MM.1S (cell line): ENCODE measurements at regions not wholly inside any gene's neighbourhood (a gene's known extent, or its start where the extent isn't known, plus 50 kb on each side); places are given as distances from the start of the nearest gene placed in this dataset.

ENCODE experiments used
- DNase-seq: peaks from one replicate; pipeline ENCODE4 v3.0.0-alpha.2; 2015
- H2AFZ ChIP-seq: fragments of 300-600 bp; sonication (generic); 2 replicates; pipeline ENCODE4 v1.6.0; 2016; ENCODE audit warnings: antibody characterized with exemption, low read length
- H3F3A ChIP-seq: fragments of 300-600 bp; sonication (generic); 2 replicates; pipeline ENCODE4 v1.6.1; 2016; ENCODE audit warnings: mild to moderate bottlenecking, antibody characterized with exemption, low read length, moderate library complexity, mixed read lengths; ENCODE audit not compliant: insufficient read depth
- H3K27ac ChIP-seq: fragments of 300-600 bp; sonication (generic); 2 replicates; pipeline ENCODE4 v1.5.1; 2016; ENCODE audit warnings: mild to moderate bottlenecking, low read length
- H3K27me3 ChIP-seq: fragments of 300-600 bp; sonication (generic); replicated peaks from 2 replicates; pipeline ENCODE4 v1.6.0; 2016; ENCODE audit warnings: low read length; ENCODE audit not compliant: insufficient read depth
- H3K36me3 ChIP-seq: fragments of 300-600 bp; sonication (generic); replicated peaks from 2 replicates; pipeline ENCODE4 v1.6.1; 2016; ENCODE audit warnings: mild to moderate bottlenecking, low read length, mixed read lengths; ENCODE audit not compliant: insufficient read depth
- H3K4me1 ChIP-seq: fragments of 300-600 bp; sonication (generic); 2 replicates; pipeline ENCODE4 v1.6.1; 2016; ENCODE audit warnings: low read length, mixed read lengths
- H3K4me2 ChIP-seq: fragments of 300-600 bp; sonication (generic); 2 replicates; pipeline ENCODE4 v1.6.0; 2016; ENCODE audit warnings: low read depth, low read length
- H3K4me3 ChIP-seq: fragments of 300-600 bp; sonication (generic); 2 replicates; pipeline ENCODE4 v1.5.1; 2016; ENCODE audit warnings: low read length, mixed read lengths
- H3K79me2 ChIP-seq: fragments of 300-600 bp; sonication (generic); 2 replicates; pipeline ENCODE4 v1.6.1; 2016; ENCODE audit warnings: mixed run types, low read length, mixed read lengths
- H3K9ac ChIP-seq: fragments of 300-600 bp; sonication (generic); 2 replicates; pipeline ENCODE4 v1.6.1; 2016; ENCODE audit warnings: low read length, mixed read lengths
- H3K9me2 ChIP-seq: fragments of 300-600 bp; sonication (generic); replicated peaks from 2 replicates; pipeline ENCODE4 v1.6.1; 2016; ENCODE audit warnings: mild to moderate bottlenecking, low read length, mixed read lengths; ENCODE audit not compliant: insufficient read depth
- H3K9me3 ChIP-seq: fragments of 300-600 bp; sonication (generic); replicated peaks from 2 replicates; pipeline ENCODE4 v1.6.1; 2016; ENCODE audit warnings: mild to moderate bottlenecking, low read length, mixed read lengths; ENCODE audit not compliant: insufficient read depth
- H4K20me1 ChIP-seq: fragments of 300-600 bp; sonication (generic); 2 replicates; pipeline ENCODE4 v1.6.1; 2016; ENCODE audit warnings: mild to moderate bottlenecking, low read length, moderate library complexity, mixed read lengths; ENCODE audit not compliant: insufficient read depth
- EZH2 ChIP-seq: fragments of 300-600 bp; sonication (generic); optimal IDR thresholded peaks from 2 replicates; pipeline ENCODE3; 2017; ENCODE audit warnings: low read depth, mild to moderate bottlenecking, antibody characterized with exemption, low read length, mixed read lengths
- EZH2phosphoT487 ChIP-seq: fragments of 300-600 bp; sonication (generic); IDR thresholded peaks from 2 replicates; pipeline ENCODE4 v1.6.1; 2018; ENCODE audit warnings: antibody characterized with exemption, low read length
- TF ChIP-seq, protein P1 (sequence below): fragments of 300-600 bp; sonication (generic); IDR thresholded peaks from 2 replicates; pipeline ENCODE4 v1.5.1; 2016; ENCODE audit warnings: antibody characterized with exemption, low read length, mixed read lengths

DNA sequence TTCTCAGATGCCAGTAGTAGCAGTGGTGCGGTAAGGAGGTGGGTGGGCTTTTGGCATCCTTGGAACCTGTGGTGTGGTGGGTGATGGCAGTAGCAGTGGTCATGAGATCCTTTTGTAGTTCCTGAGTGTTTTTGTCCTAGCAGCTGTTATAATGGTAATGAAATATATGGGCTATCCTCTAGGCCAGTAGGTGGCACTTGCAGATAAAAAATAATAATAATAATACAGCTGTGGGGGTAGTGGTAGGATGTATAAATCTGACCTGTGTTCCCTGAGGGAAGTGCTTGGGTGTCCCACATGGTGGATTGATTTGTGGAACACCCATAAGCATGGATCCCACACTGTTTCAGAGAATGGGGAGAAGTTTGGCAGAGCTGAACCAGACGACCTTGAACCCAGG, 334.0 kb downstream of the SLITRK5 start:
- no peaks in the 10 kb centered on the region for H3F3A ChIP-seq
- no peaks in the 10 kb centered on the region for H3K9me2 ChIP-seq
- no peaks in the 10 kb centered on the region for H3K4me1 ChIP-seq
- TF ChIP-seq EZH2, result no peak
- no peak for TF ChIP-seq EZH2phosphoT487
- TF ChIP-seq, protein P1, sequence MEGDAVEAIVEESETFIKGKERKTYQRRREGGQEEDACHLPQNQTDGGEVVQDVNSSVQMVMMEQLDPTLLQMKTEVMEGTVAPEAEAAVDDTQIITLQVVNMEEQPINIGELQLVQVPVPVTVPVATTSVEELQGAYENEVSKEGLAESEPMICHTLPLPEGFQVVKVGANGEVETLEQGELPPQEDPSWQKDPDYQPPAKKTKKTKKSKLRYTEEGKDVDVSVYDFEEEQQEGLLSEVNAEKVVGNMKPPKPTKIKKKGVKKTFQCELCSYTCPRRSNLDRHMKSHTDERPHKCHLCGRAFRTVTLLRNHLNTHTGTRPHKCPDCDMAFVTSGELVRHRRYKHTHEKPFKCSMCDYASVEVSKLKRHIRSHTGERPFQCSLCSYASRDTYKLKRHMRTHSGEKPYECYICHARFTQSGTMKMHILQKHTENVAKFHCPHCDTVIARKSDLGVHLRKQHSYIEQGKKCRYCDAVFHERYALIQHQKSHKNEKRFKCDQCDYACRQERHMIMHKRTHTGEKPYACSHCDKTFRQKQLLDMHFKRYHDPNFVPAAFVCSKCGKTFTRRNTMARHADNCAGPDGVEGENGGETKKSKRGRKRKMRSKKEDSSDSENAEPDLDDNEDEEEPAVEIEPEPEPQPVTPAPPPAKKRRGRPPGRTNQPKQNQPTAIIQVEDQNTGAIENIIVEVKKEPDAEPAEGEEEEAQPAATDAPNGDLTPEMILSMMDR, result no peak
- H3K9ac ChIP-seq, result no peak overlapping the region
- no peak for DNase-seq
- H3K9me3 ChIP-seq, result no peaks in the 10 kb centered on the region
- no peak overlapping the region for H3K27ac ChIP-seq
- no peaks in the 10 kb centered on the region for H3K27me3 ChIP-seq
- no peaks in the 10 kb centered on the region for H3K79me2 ChIP-seq
- no peaks in the 10 kb centered on the region for H4K20me1 ChIP-seq
- H3K4me2 ChIP-seq, result no peak overlapping the region
- no peaks in the 10 kb centered on the region for H3K36me3 ChIP-seq
- H2AFZ ChIP-seq, result no peak overlapping the region
- no peak overlapping the region for H3K4me3 ChIP-seq

DNA sequence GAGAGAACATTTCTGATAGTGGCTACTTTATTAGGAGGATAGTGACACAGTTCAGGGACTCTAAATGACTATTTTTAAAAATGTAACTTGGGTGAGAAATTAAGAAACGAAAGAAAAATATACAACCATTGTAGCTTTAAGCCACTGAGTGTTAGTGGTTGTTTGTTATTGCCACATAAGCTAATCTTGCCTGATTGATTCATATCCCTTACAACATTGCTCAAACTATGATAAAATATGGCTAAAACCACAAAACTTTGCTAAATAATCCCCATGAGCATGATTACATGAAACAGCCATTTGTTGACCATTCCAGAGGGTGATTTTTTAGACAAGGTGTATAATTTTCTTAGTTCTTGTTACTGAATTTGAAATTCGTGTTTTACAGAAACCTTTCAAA, 343.4 kb downstream of the SLITRK5 start:
- Histone ChIP-seq H3K27me3 (no peaks in the 10 kb centered on the region), H3K9me2 (no peaks in the 10 kb centered on the region), H4K20me1 (no peaks in the 10 kb centered on the region), H3K4me2 (no peak overlapping the region), H2AFZ (no peak overlapping the region), H3K4me1 (no peaks in the 10 kb centered on the region), H3F3A (no peaks in the 10 kb centered on the region), H3K79me2 (no peaks in the 10 kb centered on the region), H3K36me3 (no peaks in the 10 kb centered on the region), H3K9me3 (no peaks in the 10 kb centered on the region), H3K4me3 (no peak overlapping the region), H3K9ac (no peak overlapping the region), H3K27ac (no peak overlapping the region)
- no peak for DNase-seq
- TF ChIP-seq, protein P1, result no peak
- TF ChIP-seq EZH2 (no peak), EZH2phosphoT487 (no peak)

DNA sequence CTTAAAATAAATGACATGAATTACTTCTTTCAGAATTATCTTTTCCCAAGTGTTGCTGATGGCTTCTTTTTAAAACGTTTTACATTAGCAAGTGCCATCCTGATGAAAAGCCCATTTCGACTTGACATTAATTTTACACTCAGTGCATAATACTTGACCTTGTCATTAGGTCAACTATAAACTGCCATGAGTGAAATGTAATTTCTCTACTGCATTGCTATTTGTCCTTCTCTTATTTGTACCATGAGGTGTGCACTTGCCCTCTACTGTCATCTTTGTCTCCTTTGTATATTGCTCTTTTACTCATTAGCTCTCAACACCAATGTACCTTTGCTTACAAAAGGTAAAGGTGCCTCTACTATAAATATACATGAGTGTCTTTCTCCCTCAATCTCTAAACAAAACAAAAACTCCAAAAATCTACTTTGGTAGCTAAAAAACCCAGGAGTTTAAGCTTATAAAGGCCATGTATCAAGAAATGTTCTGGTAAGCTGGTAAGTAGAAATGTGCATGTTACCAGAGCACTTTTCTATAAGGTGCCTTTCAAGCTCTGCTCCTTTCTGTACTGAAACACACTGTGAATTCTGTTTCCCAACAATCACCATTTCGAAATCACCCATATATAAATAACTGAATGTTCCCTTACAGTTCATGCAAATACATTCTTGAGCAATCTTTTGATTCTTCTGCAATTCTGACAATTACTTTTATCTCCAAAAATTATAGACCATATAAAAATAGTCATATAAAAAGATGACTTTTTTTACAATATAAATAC, 351.4 kb downstream of the SLITRK5 start:
- Histone ChIP-seq H3K4me3 (no peak overlapping the region), H3F3A (no peaks in the 10 kb centered on the region), H3K36me3 (no peaks in the 10 kb centered on the region), H3K9ac (no peak overlapping the region), H4K20me1 (no peaks in the 10 kb centered on the region), H3K9me3 (no peaks in the 10 kb centered on the region), H3K9me2 (no peaks in the 10 kb centered on the region), H3K4me2 (no peak overlapping the region), H3K27ac (no peak overlapping the region), H3K79me2 (no peaks in the 10 kb centered on the region), H3K27me3 (no peaks in the 10 kb centered on the region), H3K4me1 (no peaks in the 10 kb centered on the region), H2AFZ (no peak overlapping the region)
- no peak for DNase-seq
- TF ChIP-seq EZH2phosphoT487 (no peak), EZH2 (no peak)
- TF ChIP-seq, protein P1, result no peak
